UCSD-AML1 (cell line): ENCODE measurements at regions not wholly inside any gene's neighbourhood (a gene's known extent, or its start where the extent isn't known, plus 50 kb on each side); places are given as distances from the start of the nearest gene placed in this dataset.

Experiments used
- DNase-seq: peaks from one replicate; lab custom pipeline; 2025; ENCODE audit not compliant: unreplicated experiment; lab: John Stamatoyannopoulos, UW

- DNase-seq, result no peak
These were observed 809.6 kb downstream of the CDH11 start for GRCh38 chr16:64312292-64312691.

DNA sequence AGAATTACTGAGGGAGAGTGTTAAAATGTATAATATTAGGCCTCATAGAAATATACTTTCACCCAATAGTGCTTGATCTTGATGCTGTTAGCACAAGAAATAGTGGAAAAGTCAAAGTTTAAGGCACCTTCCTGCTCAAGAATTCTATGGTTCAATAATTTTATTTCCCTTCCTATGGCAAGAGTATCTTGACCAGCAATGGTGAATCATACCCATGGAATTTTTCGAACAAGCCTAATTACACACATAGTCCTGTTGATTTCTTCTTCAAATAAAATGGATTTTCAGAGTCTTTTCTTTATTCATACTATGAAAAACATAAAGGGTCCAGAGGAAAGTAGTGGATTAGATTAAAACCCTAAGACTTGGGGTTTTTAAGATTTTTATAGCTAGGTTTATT, 810.6 kb downstream of the CDH11 start:
- DNase-seq, result no peak

- DNase-seq, result no peak
These were observed 812.3 kb downstream of the CDH11 start for GRCh38 chr16:64309398-64310110.

DNA sequence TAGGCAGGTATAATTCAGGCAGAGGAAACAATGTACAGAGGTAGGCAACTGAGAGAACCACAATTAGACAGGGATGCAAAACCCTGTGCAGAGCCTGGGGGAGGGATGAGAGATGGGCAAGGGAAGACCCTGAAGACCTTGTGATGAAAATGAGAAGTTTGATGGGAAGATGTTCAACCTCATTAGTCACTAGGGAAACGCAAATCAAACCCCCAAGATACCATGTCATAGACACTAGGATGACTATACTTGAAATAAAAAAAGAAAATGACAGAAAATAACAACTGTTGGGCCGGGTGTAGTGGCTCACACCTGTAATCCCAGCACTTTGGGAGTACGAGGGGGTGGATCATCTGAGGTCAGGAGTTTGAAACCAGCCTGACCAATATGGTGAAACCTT, 813.1 kb downstream of the CDH11 start:
- DNase-seq, result no peak

- no peak for DNase-seq
These were observed 814.4 kb downstream of the CDH11 start for GRCh38 chr16:64307431-64307830.

DNA sequence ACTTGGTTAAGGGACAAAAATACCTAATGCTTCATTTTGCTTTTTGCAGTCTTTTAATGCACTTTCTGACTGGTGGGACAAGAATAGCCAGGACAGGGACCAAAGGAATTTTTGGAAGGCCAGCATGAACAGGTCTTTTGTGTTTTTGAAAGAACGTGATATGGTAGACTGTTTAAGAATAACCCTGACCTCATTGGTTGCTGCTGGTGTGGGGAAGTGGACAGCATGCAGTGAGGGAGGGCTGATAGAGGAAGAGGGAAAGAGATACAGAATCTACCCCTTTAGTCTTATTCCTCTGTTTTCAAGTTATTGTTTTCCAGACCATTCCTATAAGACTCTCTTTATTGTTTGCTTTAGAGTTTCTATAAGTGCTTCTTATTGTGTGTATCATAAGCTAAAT, 816.2 kb downstream of the CDH11 start:
- DNase-seq, result no peak

- no peak for DNase-seq
These were observed 816.9 kb downstream of the CDH11 start for GRCh38 chr16:64304951-64305350.

DNA sequence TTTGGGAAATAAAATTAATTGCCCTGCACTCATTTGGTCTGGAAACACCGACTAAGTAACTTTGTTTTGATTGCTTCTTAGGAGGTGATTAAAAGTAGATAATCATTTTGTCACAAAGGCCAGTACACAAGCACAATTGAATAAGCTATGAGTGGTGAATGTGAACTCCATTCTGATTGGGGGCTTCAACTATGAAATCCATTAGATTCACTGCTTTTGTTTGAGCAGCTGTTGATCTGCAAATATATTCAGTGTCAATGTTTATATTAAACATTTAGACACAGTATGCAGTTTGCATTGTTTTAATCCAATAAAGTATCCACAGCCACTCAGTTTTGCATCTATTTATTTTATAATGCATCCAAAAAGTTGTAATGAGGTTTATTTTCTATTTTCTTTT, 817.5 kb downstream of the CDH11 start:
- DNase-seq, result no peak

GRCh38 chr16:64297863-64298600, 823.8 kb downstream of the CDH11 start:
- no peak for DNase-seq

- DNase-seq, result no peak
These were observed 826.4 kb downstream of the CDH11 start for GRCh38 chr16:64295466-64295865.

DNA sequence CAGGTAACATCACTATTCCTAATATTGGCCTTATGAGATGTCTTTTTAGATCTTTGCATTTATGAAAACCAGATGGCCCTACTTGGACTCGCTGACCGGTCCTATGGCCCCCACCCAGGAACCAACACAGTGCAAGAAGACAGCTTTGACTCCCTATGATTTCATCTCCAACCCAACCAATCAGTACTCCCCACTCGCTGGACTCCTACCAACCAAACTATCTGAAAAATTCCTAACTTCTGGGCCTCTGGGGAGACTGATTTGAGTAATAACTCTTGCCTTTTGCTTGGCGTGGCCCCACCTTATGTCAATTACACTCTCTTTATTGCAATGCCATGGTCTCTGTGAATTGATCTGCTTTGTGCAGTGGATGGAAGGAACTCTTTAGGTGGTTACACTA, 828.9 kb downstream of the CDH11 start:
- no peak for DNase-seq

DNA sequence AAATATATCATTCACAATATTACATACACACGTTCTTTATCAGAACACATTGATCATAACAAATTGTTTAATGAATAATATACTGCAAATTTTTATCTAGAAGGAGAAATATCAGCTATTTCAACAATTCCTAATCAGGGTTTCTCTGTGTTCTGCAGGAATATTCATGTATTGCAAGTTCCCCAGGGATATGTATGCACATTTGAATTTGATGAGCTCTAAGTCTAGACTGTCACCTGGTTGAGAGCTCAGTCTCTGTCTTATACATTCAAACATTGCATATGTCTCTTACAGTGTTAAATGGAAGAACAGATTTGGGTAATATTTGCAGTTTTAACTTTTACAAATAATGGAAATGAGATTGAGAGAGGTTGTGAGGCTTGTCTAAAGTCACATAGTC, 829.7 kb downstream of the CDH11 start:
- no peak for DNase-seq

- DNase-seq, result no peak
These were observed 831.4 kb downstream of the CDH11 start for GRCh38 chr16:64290461-64290860.

DNA sequence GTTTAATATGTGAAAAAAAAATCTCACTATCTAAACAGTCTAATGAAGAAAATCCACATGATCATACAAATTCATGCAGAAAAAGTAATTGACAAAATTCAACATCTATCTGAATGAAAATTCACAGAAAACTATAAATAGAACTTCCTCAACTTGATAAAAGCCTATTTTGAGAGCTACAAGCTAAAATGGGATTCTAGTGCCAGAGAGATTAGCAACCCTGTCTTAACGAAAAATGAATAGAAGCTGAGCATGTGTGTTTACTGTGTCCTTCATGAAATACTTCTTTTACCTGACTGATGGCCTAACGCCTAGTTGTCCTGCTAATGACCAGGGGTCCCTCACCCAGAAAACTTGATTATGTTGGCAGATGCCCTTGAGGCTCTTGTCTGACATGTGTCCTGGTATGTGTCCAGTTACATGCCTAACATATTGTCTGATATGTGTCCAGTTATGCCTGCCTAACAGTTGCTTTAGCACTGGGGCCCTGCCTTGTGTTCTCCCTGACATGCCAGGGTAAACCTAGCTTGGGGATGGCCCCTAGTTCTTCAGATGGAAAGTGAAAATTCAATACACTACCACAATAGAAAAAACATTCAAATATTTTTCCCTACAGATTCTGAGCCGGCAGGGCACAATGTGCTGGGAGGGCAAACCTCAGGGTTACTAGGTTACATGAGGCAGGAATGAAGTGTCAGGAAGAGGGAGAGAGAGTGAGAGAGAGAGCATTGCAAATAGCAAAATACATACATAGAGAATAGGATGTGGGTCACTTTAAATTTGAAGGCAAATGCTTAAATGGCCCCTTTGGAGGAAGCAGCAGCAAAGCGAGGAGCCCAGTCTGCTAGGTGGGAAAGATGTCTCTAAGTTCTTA, 834.0 kb downstream of the CDH11 start:
- no peak for DNase-seq

DNA sequence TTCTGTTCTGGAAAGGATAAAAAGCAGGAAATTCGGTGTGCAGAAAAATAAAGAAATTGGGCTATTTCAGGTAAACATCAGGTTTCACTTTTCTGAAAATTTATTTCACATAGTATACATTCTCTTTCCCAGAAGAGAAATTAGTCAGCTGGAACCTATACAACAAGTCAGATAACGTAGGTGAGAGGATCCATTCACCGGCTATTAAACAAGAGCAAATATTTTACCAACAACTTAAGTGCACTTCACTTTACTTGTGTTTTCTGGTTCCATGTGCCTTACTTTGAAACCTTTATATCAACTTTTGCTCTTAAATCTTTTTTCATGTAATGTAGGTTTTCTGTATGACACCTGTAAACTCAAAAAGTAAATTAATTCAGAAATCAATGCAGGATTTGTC, 839.7 kb downstream of the CDH11 start:
- DNase-seq, result no peak

DNA sequence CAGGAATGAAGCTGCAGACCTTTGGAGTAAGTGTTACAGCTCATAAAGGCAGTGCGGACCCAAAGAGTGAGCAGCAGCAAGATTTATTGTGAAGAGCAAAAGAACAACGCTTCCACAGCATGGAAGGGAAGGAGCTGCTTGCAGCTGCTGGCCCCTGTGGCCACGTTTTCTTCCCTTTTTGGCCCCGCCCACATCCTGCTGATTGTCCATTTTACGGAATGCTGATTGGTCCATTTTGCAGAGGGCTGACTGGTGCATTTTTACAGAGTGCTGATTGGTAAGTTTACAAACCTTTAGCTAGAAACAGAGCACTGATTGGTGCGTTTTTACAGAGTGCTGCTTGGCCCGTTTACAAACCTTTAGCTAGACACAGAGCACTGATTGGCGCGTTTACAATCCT, 841.5 kb downstream of the CDH11 start:
- DNase-seq, result no peak

DNA sequence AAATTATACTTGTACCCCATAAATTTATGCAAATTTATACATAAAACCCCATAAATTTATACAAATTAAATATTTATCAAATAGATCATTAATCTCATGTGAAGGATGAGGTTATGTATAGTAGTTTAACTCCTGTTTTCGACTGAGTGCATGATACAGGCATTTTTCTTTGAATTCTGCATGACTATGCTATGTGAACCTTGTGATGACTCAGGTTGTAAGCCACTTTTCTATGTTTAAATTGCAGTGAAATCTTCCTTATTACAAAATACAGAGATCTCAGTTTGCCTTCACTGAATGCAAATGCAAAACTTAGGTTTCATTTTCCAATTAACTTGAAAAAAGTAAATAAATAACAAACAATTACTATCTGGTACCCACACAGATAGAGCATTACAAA, 843.7 kb downstream of the CDH11 start:
- DNase-seq, result no peak

DNA sequence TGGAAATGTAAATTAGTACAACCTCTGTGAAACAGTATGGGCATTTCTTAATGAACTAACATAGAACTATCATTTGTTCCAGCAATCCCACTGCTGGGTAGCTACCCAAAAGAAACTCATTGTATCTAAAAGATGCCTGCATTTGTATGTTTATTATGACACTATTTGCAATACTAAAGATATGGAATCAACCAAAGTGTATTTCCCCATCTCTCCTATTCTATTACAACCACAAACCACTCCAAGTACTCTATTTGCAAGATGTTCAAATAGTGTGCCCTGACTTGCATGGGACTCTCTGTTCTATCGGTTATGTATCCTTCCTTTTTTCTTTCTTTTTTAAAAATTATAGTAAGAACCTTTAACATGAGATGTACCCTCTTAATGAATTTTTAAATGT, 845.2 kb downstream of the CDH11 start:
- DNase-seq, result no peak

GRCh38 chr16:64272028-64272427, 849.8 kb downstream of the CDH11 start:
- DNase-seq, result no peak

DNA sequence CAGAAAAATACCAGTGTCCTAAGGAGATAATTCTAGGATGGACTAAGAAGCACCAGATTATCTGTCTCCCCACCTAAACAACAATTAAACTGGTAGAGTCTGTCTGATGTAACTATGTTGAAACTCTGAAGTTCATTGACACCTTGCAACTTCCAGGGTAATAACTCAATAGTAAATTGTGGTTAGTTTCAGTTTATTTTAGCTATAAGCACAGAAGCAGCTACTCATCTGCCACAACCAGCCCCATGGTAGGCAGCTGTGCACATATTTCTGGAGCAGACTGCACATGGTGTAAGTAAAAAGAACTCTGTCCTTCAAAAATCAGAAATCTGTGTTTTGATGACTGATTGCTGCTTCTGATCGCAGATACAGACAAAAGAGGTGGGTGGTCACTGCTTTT, 852.1 kb downstream of the CDH11 start:
- no peak for DNase-seq

- DNase-seq, result no peak
These were observed 856.1 kb downstream of the CDH11 start for GRCh38 chr16:64265756-64266155.
